ENCODE measurements at regions not wholly inside any gene's neighbourhood (a gene's known extent, or its start where the extent isn't known, plus 50 kb on each side); places are given as distances from the start of the nearest gene placed in this dataset.

GRCh38 chr6:130558131-130558530 lies 192.3 kb downstream of the TMEM200A start:
- ChIA-PET POLR2A (no interaction called here), CTCF (interaction anchor here (1.4 kb wide), 1 partner anchor 140 kb away, joined by 5 read pairs; no protein-coding TSS in a partner anchor)
- H3K9me1 ChIP-seq (replicated peaks; ENCODE audit: control insufficient read depth, extremely low read depth, insufficient read depth, low read length): no peaks in the 10 kb centered on the region
- dilution Hi-C loops (cut with MboI; ENCODE audit: extremely low pct_ligation_motif_present, low sequenced_read_pairs): no loop called here
- BruUV-seq (replicated peaks): no TSS peak
- H3K27ac ChIP-seq (ENCODE audit: insufficient read depth, low read depth, low read length): no peak overlapping the region
- no peak for FAIRE-seq
- TF ChIP-seq GATA2 (IDR thresholded peaks at IDR 0.05; ENCODE audit: insufficient read depth, insufficient read length, low read depth, low read length) (no peak), MYC (IDR thresholded peaks at IDR 0.05; ENCODE audit: low read depth, low read length) (no peak), EZH2 (IDR thresholded peaks at IDR 0.05; ENCODE audit: borderline replicate concordance, low read depth, low read length, severe bottlenecking) (no peak), JUN (IDR thresholded peaks at IDR 0.05; ENCODE audit: borderline replicate concordance, insufficient read depth, insufficient read length, low read depth) (no peak), MAX (IDR thresholded peaks at IDR 0.05; ENCODE audit: insufficient read depth, insufficient read length) (no peak), FOS (IDR thresholded peaks at IDR 0.05; ENCODE audit: borderline replicate concordance, insufficient read depth, low read length) (no peak), POLR2AphosphoS5 (IDR thresholded peaks at IDR 0.05; ENCODE audit: insufficient read depth, low read depth, low read length) (no peak), CTCF (IDR thresholded peaks at IDR 0.05; ENCODE audit: extremely low read depth in 1 of 2, insufficient read depth in 1 of 2, low read depth in 1 of 2, low read length in 2 of 2) (no peak), POLR2A (IDR thresholded peaks at IDR 0.05; ENCODE audit: low read depth, low read length) (no peak)
- H3K4me3 ChIP-seq (replicated peaks in 1 of 3; ENCODE audit: insufficient read depth in 1 of 3, low read depth in 1 of 3, low read length in 3 of 3): no peak overlapping the region
- no peaks in the 10 kb centered on the region for H4K20me1 ChIP-seq (replicated peaks; ENCODE audit: control insufficient read depth, extremely low read depth, insufficient read depth, low read length)
- H3K4me2 ChIP-seq (ENCODE audit: insufficient read depth, low read length): no peak overlapping the region
- H3K4me1 ChIP-seq (ENCODE audit: control insufficient read depth, extremely low read depth, insufficient read depth, low read length): no peaks in the 10 kb centered on the region
- no peak overlapping the region for H3K9ac ChIP-seq (replicated peaks; ENCODE audit: extremely low read depth, insufficient read depth, low read length)
- no peaks in the 10 kb centered on the region for H3K9me3 ChIP-seq (replicated peaks; ENCODE audit: control insufficient read depth, insufficient read depth, low read length)
- no peaks in the 10 kb centered on the region for H3K79me2 ChIP-seq (ENCODE audit: control insufficient read depth, insufficient read depth, low read length)
- H3K36me3 ChIP-seq (ENCODE audit: control insufficient read depth in 2 of 2, extremely low read depth in 1 of 2, insufficient read depth in 2 of 2, low read length in 2 of 2): no peaks in the 10 kb centered on the region
- DNase-seq (ENCODE audit: low read depth, low spot score): no peak
- intact Hi-C loops (cut with micrococcal nuclease): no loop called here
- H3K27me3 ChIP-seq (ENCODE audit: control insufficient read depth in 2 of 2, insufficient read depth in 2 of 2, low read length in 2 of 2): no peaks in the 10 kb centered on the region
- H2AFZ ChIP-seq (ENCODE audit: low read depth, low read length): no peak overlapping the region

All from endothelial cell of umbilical vein (primary cell).